PFSK-1 (cell line): ENCODE measurements at regions not wholly inside any gene's neighbourhood (a gene's known extent, or its start where the extent isn't known, plus 50 kb on each side); places are given as distances from the start of the nearest gene placed in this dataset.

Experiments used
- POLR2AphosphoS5 ChIP-seq: IDR thresholded peaks from 2 replicates; pipeline ENCODE4 v1.6.1; 2012; ENCODE audit warnings: low read depth, mild to moderate bottlenecking, control low read depth, low read length, moderate library complexity
- REST ChIP-seq, 2 experiments: IDR thresholded peaks; 2 replicates each; pipeline versions ENCODE4 v1.6.1 to v1.8.0; 2011 to 2012; ENCODE audit warnings: low read depth in 2 of 2, low read length in 2 of 2, control low read depth in 1 of 2, inconsistent platforms in 1 of 2, mild to moderate bottlenecking in 1 of 2, moderate library complexity in 1 of 2; ENCODE audit not compliant: insufficient read depth in 1 of 2

DNA sequence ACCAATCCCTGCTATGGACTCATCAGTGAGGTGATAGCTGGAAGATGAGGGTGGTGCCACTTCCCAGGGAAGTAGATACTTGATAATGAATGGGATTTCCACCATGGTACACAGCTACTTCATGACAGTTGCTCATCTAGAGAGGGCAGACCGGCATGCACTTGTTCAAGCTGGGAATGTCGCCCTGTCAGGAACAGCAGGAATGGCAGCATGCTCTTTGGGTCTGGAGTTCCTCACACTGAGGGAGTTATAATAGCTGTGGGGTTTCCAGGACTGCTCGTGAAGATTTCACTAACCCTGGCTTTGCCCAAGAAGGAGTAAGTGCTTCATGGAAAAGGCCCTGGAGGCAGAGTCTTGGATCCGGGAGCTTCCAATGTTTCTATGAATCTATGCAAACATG is 129.2 kb downstream of the PSMG1 start:
- TF ChIP-seq REST (IDR thresholded peaks at IDR 0.05; ENCODE audit: insufficient read depth in 1 of 2, low read depth in 2 of 2, low read length in 2 of 2) = no peak
- no peak for TF ChIP-seq POLR2AphosphoS5
